ENCODE measurements at regions not wholly inside any gene's neighbourhood (a gene's known extent, or its start where the extent isn't known, plus 50 kb on each side); places are given as distances from the start of the nearest gene placed in this dataset.

DNA sequence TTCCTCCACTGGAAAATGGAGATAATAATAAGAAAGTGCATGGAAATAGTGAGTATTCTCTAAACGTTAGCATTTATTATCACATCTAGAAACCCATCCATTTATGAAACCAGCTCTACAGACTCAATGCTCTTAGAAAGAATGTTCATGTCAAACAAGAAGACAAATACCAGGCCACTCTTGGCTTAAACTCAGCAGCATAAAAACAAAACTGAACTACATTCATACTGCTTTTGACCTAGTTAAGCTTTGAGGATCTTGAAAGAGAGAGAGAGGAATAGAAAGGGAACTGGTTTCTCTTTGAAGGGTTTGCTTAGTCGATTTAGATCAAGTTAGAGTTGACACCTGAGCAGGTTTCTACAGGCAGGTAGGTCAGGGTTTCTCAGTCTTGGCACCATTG lies 332.9 kb upstream of the PRKCQ start:
- Histone ChIP-seq H3K79me2 (ENCODE audit: insufficient read depth, low read length) (no peaks in the 10 kb centered on the region), H3K36me3 (ENCODE audit: insufficient read depth, low read length) (no peaks in the 10 kb centered on the region), H3K4me2 (ENCODE audit: low read depth, low read length, poor library complexity, severe bottlenecking) (no peak overlapping the region), H3K4me1 (ENCODE audit: insufficient read depth, low read length, poor library complexity, severe bottlenecking) (no peaks in the 10 kb centered on the region), H3K9ac (ENCODE audit: low read depth, low read length, poor library complexity, severe bottlenecking) (no peak overlapping the region), H3F3A (ENCODE audit: low read depth) (no peaks in the 10 kb centered on the region), H3K4me3 (ENCODE audit: low read length, poor library complexity, severe bottlenecking) (no peak overlapping the region), H2AFZ (ENCODE audit: low read length) (no peak overlapping the region), H3K9me2 (replicated peaks; ENCODE audit: low read depth, low read length) (no peaks in the 10 kb centered on the region), H4K20me1 (ENCODE audit: insufficient read depth, low read length, poor library complexity, severe bottlenecking) (no peaks in the 10 kb centered on the region), H3K27me3 (ENCODE audit: insufficient read depth, low read length, poor library complexity, severe bottlenecking) (no peaks in the 10 kb centered on the region), H3K9me3 (ENCODE audit: insufficient read depth, low read depth, low read length) (peaks cover 9% of the 10 kb centered on the region; the same call in 1 of the 2 replicates)
- TF ChIP-seq, protein P1, sequence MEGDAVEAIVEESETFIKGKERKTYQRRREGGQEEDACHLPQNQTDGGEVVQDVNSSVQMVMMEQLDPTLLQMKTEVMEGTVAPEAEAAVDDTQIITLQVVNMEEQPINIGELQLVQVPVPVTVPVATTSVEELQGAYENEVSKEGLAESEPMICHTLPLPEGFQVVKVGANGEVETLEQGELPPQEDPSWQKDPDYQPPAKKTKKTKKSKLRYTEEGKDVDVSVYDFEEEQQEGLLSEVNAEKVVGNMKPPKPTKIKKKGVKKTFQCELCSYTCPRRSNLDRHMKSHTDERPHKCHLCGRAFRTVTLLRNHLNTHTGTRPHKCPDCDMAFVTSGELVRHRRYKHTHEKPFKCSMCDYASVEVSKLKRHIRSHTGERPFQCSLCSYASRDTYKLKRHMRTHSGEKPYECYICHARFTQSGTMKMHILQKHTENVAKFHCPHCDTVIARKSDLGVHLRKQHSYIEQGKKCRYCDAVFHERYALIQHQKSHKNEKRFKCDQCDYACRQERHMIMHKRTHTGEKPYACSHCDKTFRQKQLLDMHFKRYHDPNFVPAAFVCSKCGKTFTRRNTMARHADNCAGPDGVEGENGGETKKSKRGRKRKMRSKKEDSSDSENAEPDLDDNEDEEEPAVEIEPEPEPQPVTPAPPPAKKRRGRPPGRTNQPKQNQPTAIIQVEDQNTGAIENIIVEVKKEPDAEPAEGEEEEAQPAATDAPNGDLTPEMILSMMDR (conservative IDR thresholded peaks at IDR 0.05; ENCODE audit: low read length) = no peak
- no peak for TF ChIP-seq EZH2phosphoT487 (IDR thresholded peaks at IDR 0.05; ENCODE audit: borderline replicate concordance)

DNA sequence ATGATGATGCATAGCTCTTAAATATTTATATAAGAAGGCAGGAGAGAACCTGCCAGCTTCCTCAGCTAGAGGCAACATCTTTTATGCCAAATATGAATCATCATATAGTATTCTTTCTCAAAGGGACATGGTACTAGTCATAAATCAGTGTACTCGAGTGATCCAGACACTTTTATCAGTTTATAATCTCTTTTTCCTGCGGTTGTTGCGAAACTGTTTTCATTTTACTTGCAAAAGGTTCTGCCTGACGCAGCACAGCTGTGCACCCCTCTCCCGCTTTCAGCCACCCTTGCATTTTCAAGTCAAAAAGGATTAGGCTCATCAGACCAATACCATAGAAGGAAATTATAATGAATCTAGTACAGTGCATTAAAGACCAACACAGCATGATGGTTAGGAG lies 332.3 kb upstream of the PRKCQ start:
- Histone ChIP-seq H4K20me1 (ENCODE audit: insufficient read depth, low read length, poor library complexity, severe bottlenecking) (no peaks in the 10 kb centered on the region), H3K9me3 (ENCODE audit: insufficient read depth, low read depth, low read length) (peaks cover 9% of the 10 kb centered on the region; the same call in 1 of the 2 replicates), H3K4me3 (ENCODE audit: low read length, poor library complexity, severe bottlenecking) (no peak overlapping the region), H2AFZ (ENCODE audit: low read length) (no peak overlapping the region), H3K79me2 (ENCODE audit: insufficient read depth, low read length) (no peaks in the 10 kb centered on the region), H3K9me2 (replicated peaks; ENCODE audit: low read depth, low read length) (no peaks in the 10 kb centered on the region), H3K9ac (ENCODE audit: low read depth, low read length, poor library complexity, severe bottlenecking) (no peak overlapping the region), H3K4me2 (ENCODE audit: low read depth, low read length, poor library complexity, severe bottlenecking) (no peak overlapping the region), H3K4me1 (ENCODE audit: insufficient read depth, low read length, poor library complexity, severe bottlenecking) (no peaks in the 10 kb centered on the region), H3K27me3 (ENCODE audit: insufficient read depth, low read length, poor library complexity, severe bottlenecking) (no peaks in the 10 kb centered on the region), H3F3A (ENCODE audit: low read depth) (no peaks in the 10 kb centered on the region), H3K36me3 (ENCODE audit: insufficient read depth, low read length) (no peaks in the 10 kb centered on the region)
- no peak for TF ChIP-seq EZH2phosphoT487 (IDR thresholded peaks at IDR 0.05; ENCODE audit: borderline replicate concordance)
- TF ChIP-seq, protein P1 (conservative IDR thresholded peaks at IDR 0.05; ENCODE audit: low read length) = no peak

DNA sequence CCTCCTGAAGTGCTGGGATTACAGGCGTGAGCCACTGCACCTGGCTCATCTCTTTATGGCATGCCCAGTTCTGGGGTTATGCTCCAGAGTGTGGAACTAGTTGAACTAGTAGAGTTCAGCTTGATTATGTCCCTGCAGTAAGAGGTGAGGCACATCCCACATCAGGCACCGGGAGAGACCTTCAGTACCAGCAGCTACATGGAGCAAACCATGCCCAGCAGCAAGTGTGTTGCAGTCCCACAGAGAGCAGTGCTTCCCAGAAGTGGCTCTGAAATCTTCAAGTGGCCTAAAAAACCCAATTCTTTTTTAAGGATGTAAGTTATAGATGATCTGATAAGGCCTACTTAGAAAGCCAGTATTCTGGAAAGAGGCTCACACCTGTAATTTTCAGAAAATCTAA lies 331.9 kb upstream of the PRKCQ start:
- Histone ChIP-seq H3F3A (ENCODE audit: low read depth) (no peaks in the 10 kb centered on the region), H3K79me2 (ENCODE audit: insufficient read depth, low read length) (no peaks in the 10 kb centered on the region), H3K9me2 (replicated peaks; ENCODE audit: low read depth, low read length) (no peaks in the 10 kb centered on the region), H3K27me3 (ENCODE audit: insufficient read depth, low read length, poor library complexity, severe bottlenecking) (no peaks in the 10 kb centered on the region), H3K4me3 (ENCODE audit: low read length, poor library complexity, severe bottlenecking) (no peak overlapping the region), H3K4me1 (ENCODE audit: insufficient read depth, low read length, poor library complexity, severe bottlenecking) (no peaks in the 10 kb centered on the region), H4K20me1 (ENCODE audit: insufficient read depth, low read length, poor library complexity, severe bottlenecking) (no peaks in the 10 kb centered on the region), H3K4me2 (ENCODE audit: low read depth, low read length, poor library complexity, severe bottlenecking) (no peak overlapping the region), H3K36me3 (ENCODE audit: insufficient read depth, low read length) (no peaks in the 10 kb centered on the region), H3K9ac (ENCODE audit: low read depth, low read length, poor library complexity, severe bottlenecking) (no peak overlapping the region), H3K9me3 (ENCODE audit: insufficient read depth, low read depth, low read length) (peaks cover 9% of the 10 kb centered on the region; the same call in 1 of the 2 replicates), H2AFZ (ENCODE audit: low read length) (no peak overlapping the region)
- TF ChIP-seq EZH2phosphoT487 (IDR thresholded peaks at IDR 0.05; ENCODE audit: borderline replicate concordance) = no peak
- TF ChIP-seq, protein P1 (conservative IDR thresholded peaks at IDR 0.05; ENCODE audit: low read length) = no peak

Measured in Loucy (cell line).